ENCODE measurements at regions not wholly inside any gene's neighbourhood (a gene's known extent, or its start where the extent isn't known, plus 50 kb on each side); places are given as distances from the start of the nearest gene placed in this dataset.

- Histone ChIP-seq H3K36me3 (ENCODE audit: control insufficient read depth in 1 of 2, insufficient read depth in 2 of 2, low read length in 2 of 2) (no peaks in the 10 kb centered on the region), H3K27ac (ENCODE audit: low read depth, low read length) (no peak overlapping the region), H3K9me2 (ENCODE audit: insufficient read depth) (no peaks in the 10 kb centered on the region), H3K4me2 (ENCODE audit: low read length) (no peak overlapping the region), H4K20me1 (ENCODE audit: insufficient read depth) (no peaks in the 10 kb centered on the region), H3K27me3 (ENCODE audit: insufficient read depth, low read length) (no peaks in the 10 kb centered on the region), H3K9ac (ENCODE audit: low read length) (no peak overlapping the region), H3K4me3 (replicated peaks in 1 of 2; ENCODE audit: low read depth in 1 of 2, low read length in 2 of 2) (no peak overlapping the region), H3K9me3 (ENCODE audit: control insufficient read depth in 1 of 2, insufficient read depth in 1 of 2, low read depth in 1 of 2, low read length in 2 of 2) (no peaks in the 10 kb centered on the region), H2AFZ (ENCODE audit: low read depth, low read length, poor library complexity, severe bottlenecking) (no peak overlapping the region), H3K4me1 (ENCODE audit: control insufficient read depth in 1 of 2, insufficient read depth in 2 of 2, low read length in 2 of 2) (no peaks in the 10 kb centered on the region), H3K79me2 (ENCODE audit: insufficient read depth, low read length) (no peaks in the 10 kb centered on the region)
- DNase-seq (ENCODE audit: low read depth, low spot score) (no peak), ATAC-seq (no peak)
- intact Hi-C loops (cut with micrococcal nuclease), result no loop called here
- CTCF ChIA-PET, result no interaction called here
- TF ChIP-seq ELF1 (IDR thresholded peaks at IDR 0.05; ENCODE audit: borderline replicate concordance, low read depth), result no peak
- TF ChIP-seq, protein P1, sequence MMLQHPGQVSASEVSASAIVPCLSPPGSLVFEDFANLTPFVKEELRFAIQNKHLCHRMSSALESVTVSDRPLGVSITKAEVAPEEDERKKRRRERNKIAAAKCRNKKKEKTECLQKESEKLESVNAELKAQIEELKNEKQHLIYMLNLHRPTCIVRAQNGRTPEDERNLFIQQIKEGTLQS (IDR thresholded peaks at IDR 0.05), result no peak
- TF ChIP-seq SRF (IDR thresholded peaks at IDR 0.05; ENCODE audit: low read depth), result no peak
- no peak for TF ChIP-seq POLR2A (IDR thresholded peaks at IDR 0.05; ENCODE audit: borderline replicate concordance, extremely low read depth, insufficient read depth, insufficient read length)
- TF ChIP-seq RAD21 (IDR thresholded peaks at IDR 0.05; ENCODE audit: low read depth), result 0 out of 2 replicates have a peak, but pooled peaks have one; percentile 18
- TF ChIP-seq ZFX (IDR thresholded peaks at IDR 0.05), result no peak
- RAD21 ChIA-PET (ENCODE audit: low non-redundant PET in 1 of 2, low total read pairs in 2 of 2, uncharacterized antibody in 2 of 2, unreplicated experiment in 2 of 2), result no interaction called here
- POLR2A ChIA-PET, result no interaction called here
- no TSS peak for BruUV-seq (replicated peaks)
Measured at GRCh38 chr4:151933122-151933827, 172.5 kb upstream of the GATB start.

- no TSS peak for BruUV-seq (replicated peaks)
- ChIA-PET POLR2A (no interaction called here), CTCF (no interaction called here), RAD21 (ENCODE audit: low non-redundant PET in 1 of 2, low total read pairs in 2 of 2, uncharacterized antibody in 2 of 2, unreplicated experiment in 2 of 2) (no interaction called here)
- no peak for ATAC-seq
- Histone ChIP-seq H3K4me2 (ENCODE audit: low read length) (no peak overlapping the region), H3K4me1 (ENCODE audit: control insufficient read depth in 1 of 2, insufficient read depth in 2 of 2, low read length in 2 of 2) (no peaks in the 10 kb centered on the region), H3K9me3 (ENCODE audit: control insufficient read depth in 1 of 2, insufficient read depth in 1 of 2, low read depth in 1 of 2, low read length in 2 of 2) (no peaks in the 10 kb centered on the region), H4K20me1 (ENCODE audit: insufficient read depth) (no peaks in the 10 kb centered on the region), H3K9ac (ENCODE audit: low read length) (no peak overlapping the region), H3K27me3 (ENCODE audit: insufficient read depth, low read length) (no peaks in the 10 kb centered on the region), H3K27ac (ENCODE audit: low read depth, low read length) (no peak overlapping the region), H3K9me2 (ENCODE audit: insufficient read depth) (no peaks in the 10 kb centered on the region), H3K79me2 (ENCODE audit: insufficient read depth, low read length) (no peaks in the 10 kb centered on the region), H3K36me3 (ENCODE audit: control insufficient read depth in 1 of 2, insufficient read depth in 2 of 2, low read length in 2 of 2) (no peaks in the 10 kb centered on the region), H2AFZ (ENCODE audit: low read depth, low read length, poor library complexity, severe bottlenecking) (no peak overlapping the region), H3K4me3 (replicated peaks in 1 of 2; ENCODE audit: low read depth in 1 of 2, low read length in 2 of 2) (no peak overlapping the region)
- DNase-seq (ENCODE audit: low read depth, low spot score), result no peak
- TF ChIP-seq RAD21 (IDR thresholded peaks at IDR 0.05; ENCODE audit: low read depth), result no peak
- TF ChIP-seq JUND (IDR thresholded peaks at IDR 0.05), result no peak
- no peak for TF ChIP-seq SP1 (IDR thresholded peaks at IDR 0.05; ENCODE audit: low read depth)
- no peak for TF ChIP-seq ZNF274 (IDR thresholded peaks at IDR 0.05; ENCODE audit: low read depth, low read length)
- TF ChIP-seq EZH2 (IDR thresholded peaks at IDR 0.05), result no peak
- TF ChIP-seq EZH2phosphoT487 (IDR thresholded peaks at IDR 0.05; ENCODE audit: borderline replicate concordance), result no peak
- no peak for TF ChIP-seq CEBPB (IDR thresholded peaks at IDR 0.05; ENCODE audit: low read depth)
- no peak for TF ChIP-seq CBX3 (IDR thresholded peaks at IDR 0.05; ENCODE audit: low read depth)
- no peak for TF ChIP-seq ELF1 (IDR thresholded peaks at IDR 0.05; ENCODE audit: borderline replicate concordance, low read depth)
- TF ChIP-seq SRF (IDR thresholded peaks at IDR 0.05; ENCODE audit: low read depth), result no peak
- TF ChIP-seq YY1 (IDR thresholded peaks at IDR 0.05; ENCODE audit: extremely low read depth, insufficient replicate concordance, low read depth, low read length), result no peak
- no peak for TF ChIP-seq POLR2A (IDR thresholded peaks at IDR 0.05; ENCODE audit: borderline replicate concordance, extremely low read depth, insufficient read depth, insufficient read length)
- no peak for TF ChIP-seq CTCF (IDR thresholded peaks at IDR 0.05 in 2 of 3, conservative IDR thresholded peaks at IDR 0.05 in 1 of 3; ENCODE audit: borderline replicate concordance in 1 of 3, insufficient read depth in 1 of 3, low read depth in 2 of 3, low read length in 2 of 3)
- TF ChIP-seq POLR2AphosphoS5 (IDR thresholded peaks at IDR 0.05; ENCODE audit: low read depth, low read length), result no peak
- TF ChIP-seq, protein P1 (IDR thresholded peaks at IDR 0.05), result no peak
- TF ChIP-seq ZFX (IDR thresholded peaks at IDR 0.05), result no peak
- intact Hi-C loops (cut with micrococcal nuclease), result no loop called here
Measured at GRCh38 chr4:151931563-151931962, 170.8 kb upstream of the GATB start.
